ENCODE measurements at regions not wholly inside any gene's neighbourhood (a gene's known extent, or its start where the extent isn't known, plus 50 kb on each side); places are given as distances from the start of the nearest gene placed in this dataset.

DNA sequence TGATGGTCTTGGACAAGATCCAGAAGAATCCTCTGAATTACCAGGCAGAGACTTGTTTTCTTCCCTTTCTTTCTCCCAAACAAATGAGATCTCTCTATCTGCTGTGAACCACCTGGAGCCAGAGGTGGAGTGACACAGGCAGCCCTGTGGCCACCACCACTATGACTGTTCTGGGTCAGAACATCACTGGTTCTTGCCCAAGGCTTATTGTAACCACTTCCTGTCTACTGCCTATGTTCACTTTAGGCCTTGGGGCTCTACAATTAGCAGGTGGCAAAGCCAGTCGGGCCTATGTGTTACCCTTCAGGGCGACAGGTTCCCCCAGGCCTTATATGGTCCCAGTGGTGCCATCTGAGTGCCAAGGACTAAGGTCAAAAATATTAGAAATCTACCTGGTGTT is 161.2 kb downstream of the GLUD2 start:
- no peak for TF ChIP-seq CTCF (IDR thresholded peaks at IDR 0.05)
- no peak for TF ChIP-seq POLR2A (IDR thresholded peaks at IDR 0.05)

Measured in ovary (tissue), 3 donors.